ENCODE measurements at regions not wholly inside any gene's neighbourhood (a gene's known extent, or its start where the extent isn't known, plus 50 kb on each side); places are given as distances from the start of the nearest gene placed in this dataset.

- ATAC-seq (ENCODE audit: low read depth in 2 of 2) (no peak), DNase-seq (no peak)
- Histone ChIP-seq H3K27ac (ENCODE audit: insufficient read depth, low read length, poor library complexity, severe bottlenecking) (no peak overlapping the region), H3K4me3 (ENCODE audit: low read depth, low read length) (no peak overlapping the region), H3K27me3 (ENCODE audit: control insufficient read depth, insufficient read depth, low read length) (no peaks in the 10 kb centered on the region), H3K4me1 (ENCODE audit: control insufficient read depth, insufficient read depth, low read length, poor library complexity, severe bottlenecking) (no peaks in the 10 kb centered on the region), H3K36me3 (ENCODE audit: control insufficient read depth, insufficient read depth, low read length) (no peaks in the 10 kb centered on the region), H3K9me3 (ENCODE audit: control insufficient read depth in 2 of 2, low read length in 2 of 2) (no peaks in the 10 kb centered on the region)
- Mint-ChIP-seq H3K9me3 (peaks cover 0 to 3% (median 0%) of the 10 kb centered on the region in 7 donors), H3K36me3 (no peaks in the 10 kb centered on the region), H3K4me1 (no peaks in the 10 kb centered on the region), H3K27me3 (peaks cover 4% of the 10 kb centered on the region), H3K4me3 (no peak overlapping the region), H3K27ac (no peak overlapping the region)
Observed at GRCh38 chr6:44603044-44603686, 215.7 kb downstream of the CDC5L start.

GRCh38 chr6:44606504-44606903 lies 219.0 kb downstream of the CDC5L start:
- H3K27me3 Mint-ChIP-seq: no peaks in the 10 kb centered on the region
- no peaks in the 10 kb centered on the region for H3K4me1 ChIP-seq (ENCODE audit: control insufficient read depth, insufficient read depth, low read length, poor library complexity, severe bottlenecking)
- no peak overlapping the region for H3K4me3 ChIP-seq (ENCODE audit: low read depth, low read length)
- no peak overlapping the region for H3K27ac ChIP-seq (ENCODE audit: insufficient read depth, low read length, poor library complexity, severe bottlenecking)
- H3K4me1 Mint-ChIP-seq: no peaks in the 10 kb centered on the region
- H3K36me3 Mint-ChIP-seq: no peaks in the 10 kb centered on the region
- ATAC-seq (ENCODE audit: low read depth in 2 of 2): no peak
- no peaks in the 10 kb centered on the region for H3K36me3 ChIP-seq (ENCODE audit: control insufficient read depth, insufficient read depth, low read length)
- no peaks in the 10 kb centered on the region for H3K9me3 ChIP-seq (ENCODE audit: control insufficient read depth in 2 of 2, low read length in 2 of 2)
- no peak overlapping the region for H3K4me3 Mint-ChIP-seq
- H3K27ac Mint-ChIP-seq: no peak overlapping the region
- H3K27me3 ChIP-seq (ENCODE audit: control insufficient read depth, insufficient read depth, low read length): no peaks in the 10 kb centered on the region
- peaks cover 0 to 1% (median 0%) of the 10 kb centered on the region in 7 donors for H3K9me3 Mint-ChIP-seq
- no peak for DNase-seq

DNA sequence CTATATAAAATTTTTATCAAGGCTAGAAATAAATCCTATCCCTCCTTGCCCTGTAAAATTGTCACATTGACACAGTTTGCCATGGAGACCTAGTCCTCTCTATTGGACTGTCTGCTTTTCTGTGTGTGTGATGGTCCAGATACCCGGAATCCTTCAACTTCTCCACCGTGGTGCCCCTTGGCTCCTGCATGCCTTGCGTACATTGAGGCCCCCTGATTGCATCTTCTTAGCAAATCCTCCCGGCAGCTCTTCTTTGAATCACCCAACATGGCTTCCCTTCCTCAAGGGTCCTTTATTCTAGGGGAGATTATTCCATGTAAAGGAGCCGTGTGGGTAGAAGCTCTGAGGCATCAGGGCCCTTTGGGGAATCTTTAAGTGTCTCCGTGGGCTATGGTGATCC lies 219.5 kb downstream of the CDC5L start:
- Histone ChIP-seq H3K27ac (ENCODE audit: insufficient read depth, low read length, poor library complexity, severe bottlenecking) (no peak overlapping the region), H3K4me3 (ENCODE audit: low read depth, low read length) (no peak overlapping the region), H3K9me3 (ENCODE audit: control insufficient read depth in 2 of 2, low read length in 2 of 2) (no peaks in the 10 kb centered on the region), H3K36me3 (ENCODE audit: control insufficient read depth, insufficient read depth, low read length) (no peaks in the 10 kb centered on the region), H3K4me1 (ENCODE audit: control insufficient read depth, insufficient read depth, low read length, poor library complexity, severe bottlenecking) (no peaks in the 10 kb centered on the region), H3K27me3 (ENCODE audit: control insufficient read depth, insufficient read depth, low read length) (no peaks in the 10 kb centered on the region)
- H3K4me3 Mint-ChIP-seq: no peak overlapping the region
- DNase-seq (no peak), ATAC-seq (ENCODE audit: low read depth in 2 of 2) (no peak)
- H3K9me3 Mint-ChIP-seq: peaks cover 0 to 1% (median 0%) of the 10 kb centered on the region in 7 donors
- H3K27me3 Mint-ChIP-seq: peaks cover 3% of the 10 kb centered on the region
- H3K27ac Mint-ChIP-seq: no peak overlapping the region
- no peaks in the 10 kb centered on the region for H3K36me3 Mint-ChIP-seq
- H3K4me1 Mint-ChIP-seq: no peaks in the 10 kb centered on the region

- peaks cover 5% of the 10 kb centered on the region for H3K27me3 Mint-ChIP-seq
- no peaks in the 10 kb centered on the region for H3K36me3 Mint-ChIP-seq
- no peak for DNase-seq
- no peak overlapping the region for H3K27ac Mint-ChIP-seq
- H3K27ac ChIP-seq (ENCODE audit: insufficient read depth, low read length, poor library complexity, severe bottlenecking): no peak overlapping the region
- no peaks in the 10 kb centered on the region for H3K4me1 ChIP-seq (ENCODE audit: control insufficient read depth, insufficient read depth, low read length, poor library complexity, severe bottlenecking)
- no peak overlapping the region for H3K4me3 ChIP-seq (ENCODE audit: low read depth, low read length)
- no peak overlapping the region for H3K4me3 Mint-ChIP-seq
- no peaks in the 10 kb centered on the region for H3K36me3 ChIP-seq (ENCODE audit: control insufficient read depth, insufficient read depth, low read length)
- no peaks in the 10 kb centered on the region for H3K4me1 Mint-ChIP-seq
- no peaks in the 10 kb centered on the region for H3K27me3 ChIP-seq (ENCODE audit: control insufficient read depth, insufficient read depth, low read length)
- ATAC-seq (ENCODE audit: low read depth in 2 of 2): no peak
- no peaks in the 10 kb centered on the region for H3K9me3 Mint-ChIP-seq
- H3K9me3 ChIP-seq (ENCODE audit: control insufficient read depth in 2 of 2, low read length in 2 of 2): no peaks in the 10 kb centered on the region
Observed at GRCh38 chr6:44608175-44608574, 220.7 kb downstream of the CDC5L start.

DNA sequence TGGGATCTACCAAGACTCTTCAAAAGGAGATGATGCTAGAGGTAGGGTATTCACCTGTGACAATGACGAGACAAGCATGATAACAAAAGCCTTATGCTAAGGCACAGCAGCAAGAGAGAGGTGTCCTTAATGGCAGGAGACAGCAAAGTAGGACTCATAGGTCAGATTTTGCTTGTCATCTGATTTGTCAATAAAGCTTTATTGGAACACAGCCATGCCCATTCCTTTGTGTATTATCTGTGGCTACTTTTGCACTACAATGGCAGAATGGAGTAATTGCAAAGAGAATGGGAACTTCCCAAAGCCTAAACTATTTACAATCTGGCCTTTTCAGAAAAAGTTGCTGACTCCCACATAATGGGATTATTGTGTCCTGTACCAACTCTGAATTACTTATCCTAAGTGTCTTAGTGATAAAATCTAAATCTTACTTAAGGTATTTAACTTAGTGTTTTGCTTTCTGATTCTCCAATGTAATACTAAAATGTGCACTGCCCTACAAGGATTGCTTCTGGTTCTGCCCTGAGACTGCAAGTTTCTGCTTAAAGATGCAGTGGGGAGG lies 221.6 kb downstream of the CDC5L start:
- Mint-ChIP-seq H3K27me3 (peaks cover 5% of the 10 kb centered on the region), H3K36me3 (no peaks in the 10 kb centered on the region), H3K4me3 (no peak overlapping the region), H3K4me1 (no peaks in the 10 kb centered on the region), H3K27ac (no peak overlapping the region), H3K9me3 (no peaks in the 10 kb centered on the region)
- no peaks in the 10 kb centered on the region for H3K36me3 ChIP-seq (ENCODE audit: control insufficient read depth, insufficient read depth, low read length)
- H3K4me1 ChIP-seq (ENCODE audit: control insufficient read depth, insufficient read depth, low read length, poor library complexity, severe bottlenecking): no peaks in the 10 kb centered on the region
- no peak for ATAC-seq (ENCODE audit: low read depth in 2 of 2)
- no peak overlapping the region for H3K27ac ChIP-seq (ENCODE audit: insufficient read depth, low read length, poor library complexity, severe bottlenecking)
- no peaks in the 10 kb centered on the region for H3K27me3 ChIP-seq (ENCODE audit: control insufficient read depth, insufficient read depth, low read length)
- no peaks in the 10 kb centered on the region for H3K9me3 ChIP-seq (ENCODE audit: control insufficient read depth in 2 of 2, low read length in 2 of 2)
- no peak for DNase-seq
- no peak overlapping the region for H3K4me3 ChIP-seq (ENCODE audit: low read depth, low read length)

DNA sequence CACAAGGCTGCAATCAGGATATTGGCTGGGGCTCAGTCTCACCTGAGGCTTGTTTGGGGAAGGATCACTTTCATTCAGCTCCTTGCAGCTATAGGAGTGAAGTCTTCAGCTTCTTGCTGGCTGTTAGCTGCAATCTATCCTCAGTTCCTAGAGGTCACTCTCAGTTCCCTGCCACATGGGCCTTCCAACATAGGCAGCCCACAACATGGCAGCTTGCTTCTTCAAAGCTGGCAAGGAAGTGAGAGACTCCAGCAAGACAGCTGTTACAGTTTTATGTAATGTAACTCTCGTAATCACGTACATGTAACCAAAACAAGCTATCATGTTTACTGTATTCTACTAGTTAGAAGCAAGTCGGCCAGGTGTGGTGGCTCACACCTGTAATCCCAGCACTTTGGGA lies 226.9 kb downstream of the CDC5L start:
- H3K9me3 ChIP-seq (ENCODE audit: control insufficient read depth in 2 of 2, low read length in 2 of 2): no peaks in the 10 kb centered on the region
- H3K4me1 Mint-ChIP-seq: no peaks in the 10 kb centered on the region
- no peak overlapping the region for H3K4me3 Mint-ChIP-seq
- ATAC-seq (ENCODE audit: low read depth in 2 of 2): no peak
- H3K36me3 ChIP-seq (ENCODE audit: control insufficient read depth, insufficient read depth, low read length): no peaks in the 10 kb centered on the region
- H3K27ac ChIP-seq (ENCODE audit: insufficient read depth, low read length, poor library complexity, severe bottlenecking): no peak overlapping the region
- no peak overlapping the region for H3K27ac Mint-ChIP-seq
- H3K27me3 ChIP-seq (ENCODE audit: control insufficient read depth, insufficient read depth, low read length): no peaks in the 10 kb centered on the region
- H3K4me1 ChIP-seq (ENCODE audit: control insufficient read depth, insufficient read depth, low read length, poor library complexity, severe bottlenecking): no peaks in the 10 kb centered on the region
- H3K4me3 ChIP-seq (ENCODE audit: low read depth, low read length): no peak overlapping the region
- no peaks in the 10 kb centered on the region for H3K36me3 Mint-ChIP-seq
- H3K9me3 Mint-ChIP-seq: no peaks in the 10 kb centered on the region
- DNase-seq: no peak
- peaks cover 9% of the 10 kb centered on the region for H3K27me3 Mint-ChIP-seq

GRCh38 chr6:44615621-44616020 lies 228.1 kb downstream of the CDC5L start:
- H3K9me3 Mint-ChIP-seq: no peaks in the 10 kb centered on the region
- H3K4me3 Mint-ChIP-seq: no peak overlapping the region
- peaks cover 9% of the 10 kb centered on the region for H3K27me3 Mint-ChIP-seq
- no peaks in the 10 kb centered on the region for H3K36me3 ChIP-seq (ENCODE audit: control insufficient read depth, insufficient read depth, low read length)
- H3K27ac Mint-ChIP-seq: no peak overlapping the region
- H3K9me3 ChIP-seq (ENCODE audit: control insufficient read depth in 2 of 2, low read length in 2 of 2): no peaks in the 10 kb centered on the region
- no peaks in the 10 kb centered on the region for H3K4me1 Mint-ChIP-seq
- no peak for DNase-seq
- no peak overlapping the region for H3K4me3 ChIP-seq (ENCODE audit: low read depth, low read length)
- H3K36me3 Mint-ChIP-seq: no peaks in the 10 kb centered on the region
- H3K27ac ChIP-seq (ENCODE audit: insufficient read depth, low read length, poor library complexity, severe bottlenecking): no peak overlapping the region
- H3K4me1 ChIP-seq (ENCODE audit: control insufficient read depth, insufficient read depth, low read length, poor library complexity, severe bottlenecking): no peaks in the 10 kb centered on the region
- no peak for ATAC-seq (ENCODE audit: low read depth in 2 of 2)
- no peaks in the 10 kb centered on the region for H3K27me3 ChIP-seq (ENCODE audit: control insufficient read depth, insufficient read depth, low read length)

- DNase-seq (no peak), ATAC-seq (ENCODE audit: low read depth in 2 of 2) (no peak)
- no peaks in the 10 kb centered on the region for H3K9me3 Mint-ChIP-seq
- Histone ChIP-seq H3K4me3 (ENCODE audit: low read depth, low read length) (no peak overlapping the region), H3K4me1 (ENCODE audit: control insufficient read depth, insufficient read depth, low read length, poor library complexity, severe bottlenecking) (no peaks in the 10 kb centered on the region), H3K36me3 (ENCODE audit: control insufficient read depth, insufficient read depth, low read length) (no peaks in the 10 kb centered on the region), H3K27me3 (ENCODE audit: control insufficient read depth, insufficient read depth, low read length) (no peaks in the 10 kb centered on the region), H3K9me3 (ENCODE audit: control insufficient read depth in 2 of 2, low read length in 2 of 2) (no peaks in the 10 kb centered on the region), H3K27ac (ENCODE audit: insufficient read depth, low read length, poor library complexity, severe bottlenecking) (no peak overlapping the region)
- peak overlapping the region in 1 of 3 donors; percentile 74 for H3K27ac Mint-ChIP-seq
- H3K36me3 Mint-ChIP-seq: no peaks in the 10 kb centered on the region
- H3K4me3 Mint-ChIP-seq: no peak overlapping the region
- no peaks in the 10 kb centered on the region for H3K4me1 Mint-ChIP-seq
- H3K27me3 Mint-ChIP-seq: peaks cover 9% of the 10 kb centered on the region
Observed at GRCh38 chr6:44617416-44617815, 229.9 kb downstream of the CDC5L start.

All from CD4-positive, CD25-positive, alpha-beta regulatory T cell (primary cell).